GM12878 (cell line): ENCODE measurements at regions not wholly inside any gene's neighbourhood (a gene's known extent, or its start where the extent isn't known, plus 50 kb on each side); places are given as distances from the start of the nearest gene placed in this dataset.

Experiments used
- ATAC-seq: fragments of 200-7000 bp; cut with Tn5 transposase; 3 replicates; pipeline ENCODE4 v1.9.1; 2020; ENCODE audit warnings: mild to moderate bottlenecking, moderate library complexity
- BruUV-seq: library from RNA; stranded (reverse); fragments of 400-500 nt; replicated peaks from 2 replicates; lab custom pipeline; 2021; lab: Mats Ljungman, UMichigan
- CTCF ChIA-PET: fragments of 300-600 bp; sonication (Branson Sonifier 250); formaldehyde crosslinking; extraction: SDS; loops from one replicate; lab custom pipeline; 2021; ENCODE audit warnings: inconsistent platforms; lab: Yijun Ruan, JAX
- POLR2A ChIA-PET: fragments of 350-600 bp; formaldehyde crosslinking; extraction: SDS; loops from one replicate; lab custom pipeline; 2021; ENCODE audit warnings: inconsistent platforms; lab: Charles Lee
- RAD21 ChIA-PET: fragments of 300-600 bp; sonication (Branson Sonifier 250); formaldehyde crosslinking; loops from one replicate; lab custom pipeline; 2023; ENCODE audit warnings: antibody characterized with exemption; ENCODE audit not compliant: unreplicated experiment; lab: Charles Lee
- SMC1A ChIA-PET: fragments of 300-600 bp; sonication (Branson Sonifier 250); formaldehyde crosslinking; loops from one replicate; lab custom pipeline; 2023; ENCODE audit not compliant: unreplicated experiment, uncharacterized antibody; lab: Charles Lee
- DNase-seq: peaks from one replicate; pipeline ENCODE4 v3.0.0-alpha.2; 2011; ENCODE audit warnings: low read depth, low spot score
- FAIRE-seq: peaks from 3 replicates; lab custom pipeline; 2011; peaks lifted over from hg19 to GRCh38; lab: Jason Lieb, UNC
- H2AFZ ChIP-seq: 2 replicates; pipeline ENCODE4 v1.6.0; 2011; ENCODE audit warnings: low read depth, low read length, control low read depth; ENCODE audit not compliant: control insufficient read depth
- H3K27ac ChIP-seq: 2 replicates; pipeline ENCODE4 v1.5.1; 2011; ENCODE audit warnings: control low read depth; ENCODE audit not compliant: control insufficient read depth, insufficient read depth
- H3K27me3 ChIP-seq, 2 experiments: replicated peaks in 1 of 2; 2 replicates each; pipeline versions ENCODE4 v1.6.0 to v1.6.1; 2011; ENCODE audit warnings: low read length in 1 of 2; ENCODE audit not compliant: control insufficient read depth in 2 of 2, insufficient read depth in 2 of 2
- H3K36me3 ChIP-seq, 2 experiments: 2 replicates each; pipeline ENCODE4 v1.5.1; 2011; ENCODE audit warnings: low read length in 1 of 2; ENCODE audit not compliant: control insufficient read depth in 2 of 2, insufficient read depth in 2 of 2
- H3K4me1 ChIP-seq: 2 replicates; pipeline ENCODE4 v1.6.1; 2011; ENCODE audit warnings: mild to moderate bottlenecking, low read length, moderate library complexity, mixed read lengths; ENCODE audit not compliant: control insufficient read depth, insufficient read depth
- H3K4me2 ChIP-seq: 2 replicates; pipeline ENCODE4 v1.6.0; 2011; ENCODE audit warnings: control low read depth; ENCODE audit not compliant: control insufficient read depth, insufficient read depth
- H3K4me3 ChIP-seq: fragments of 200-600 bp; sonication (generic); 2 replicates; pipeline ENCODE4 v1.5.1; 2016
- H3K79me2 ChIP-seq: 2 replicates; pipeline ENCODE4 v1.6.0; 2011; ENCODE audit warnings: low read length; ENCODE audit not compliant: control insufficient read depth, insufficient read depth
- H3K9ac ChIP-seq: 2 replicates; pipeline ENCODE4 v1.8.0; 2011; ENCODE audit warnings: low read length, control low read depth, mixed read lengths; ENCODE audit not compliant: control insufficient read depth, insufficient read depth
- H3K9me3 ChIP-seq: replicated peaks from 3 replicates; pipeline ENCODE4 v1.5.1; 2011; ENCODE audit warnings: mild to moderate bottlenecking, low read length; ENCODE audit not compliant: control insufficient read depth, insufficient read depth
- H4K20me1 ChIP-seq: 2 replicates; pipeline ENCODE4 v1.6.0; 2011; ENCODE audit not compliant: control insufficient read depth, insufficient read depth
- ASH2L ChIP-seq: fragments of 300-600, 200-600 bp; sonication (generic); IDR thresholded peaks from 2 replicates; pipeline ENCODE4 v1.6.1; 2017; ENCODE audit warnings: low read depth, mild to moderate bottlenecking, borderline replicate concordance
- BCL11A ChIP-seq: IDR thresholded peaks from 2 replicates; pipeline ENCODE4 v1.6.1; 2011; ENCODE audit warnings: low read depth, low read length
- CHD4 ChIP-seq: fragments of 200-600 bp; sonication (generic); IDR thresholded peaks from 2 replicates; pipeline ENCODE4 v1.6.1; 2016; ENCODE audit warnings: mild to moderate bottlenecking
- GATAD2B ChIP-seq: fragments of 450-650 bp; conservative IDR thresholded peaks from 2 replicates; pipeline ENCODE4 v1.6.1; 2017; ENCODE audit warnings: low read depth, mild to moderate bottlenecking, moderate library complexity
- IKZF1 ChIP-seq: fragments of 450-650 bp; conservative IDR thresholded peaks from 2 replicates; pipeline ENCODE4 v1.6.1; 2017; ENCODE audit warnings: antibody characterized with exemption, mild to moderate bottlenecking
- KAT2A ChIP-seq: conservative IDR thresholded peaks from 2 replicates; pipeline ENCODE4 v1.6.1; 2011; ENCODE audit warnings: low read depth, low read length; ENCODE audit not compliant: control insufficient read depth
- MEF2A ChIP-seq: IDR thresholded peaks from 2 replicates; pipeline ENCODE4 v1.6.1; 2011; ENCODE audit warnings: low read depth, mild to moderate bottlenecking, low read length, moderate library complexity; ENCODE audit not compliant: insufficient read depth
- MYC ChIP-seq: IDR thresholded peaks from 2 replicates; pipeline ENCODE4 v1.6.1; 2011; ENCODE audit warnings: mild to moderate bottlenecking, low read length, moderate library complexity, inconsistent platforms; ENCODE audit not compliant: insufficient read depth, insufficient replicate concordance, insufficient read length, severe bottlenecking
- POU2F2 ChIP-seq: IDR thresholded peaks from 3 replicates; pipeline ENCODE4 v1.6.1; 2011; ENCODE audit warnings: low read depth, mild to moderate bottlenecking, low read length, borderline replicate concordance
- SREBF1 ChIP-seq: IDR thresholded peaks from 2 replicates; pipeline ENCODE4 v1.6.1; 2012; ENCODE audit warnings: mild to moderate bottlenecking, low read length
- YBX1 ChIP-seq: fragments of 450-650 bp; IDR thresholded peaks from 2 replicates; pipeline ENCODE4 v1.6.1; 2016; ENCODE audit warnings: antibody characterized with exemption
- ZBTB4 ChIP-seq: fragments of 450-650 bp; formaldehyde crosslinking; IDR thresholded peaks from 2 replicates; pipeline ENCODE4 v1.4.0; 2022; ENCODE audit warnings: mild to moderate bottlenecking, moderate library complexity
- ZNF622 ChIP-seq: fragments of 450-650 bp; IDR thresholded peaks from 2 replicates; pipeline ENCODE4 v1.6.1; 2017; ENCODE audit warnings: mild to moderate bottlenecking, inconsistent platforms
- WGBS: methylation state at CpG from one replicate; pipeline ENCODE4 v1.1.6; 2016; ENCODE audit warnings: low lambda C conversion rate; ENCODE audit not compliant: insufficient replicate concordance, insufficient coverage; ENCODE audit errors: missing lambda C conversion rate; 5-methylcytosine and 5-hydroxymethylcytosine counted together
- in situ Hi-C: fragments of 300-500 bp; cut with MboI; formaldehyde crosslinking; loops from 9 replicates; pipeline ENCODE4 v1.14.3; 2018; ENCODE audit warnings: mixed read lengths
- intact Hi-C: fragments of 100-400 bp; cut with micrococcal nuclease; formaldehyde crosslinking; loops from one replicate; pipeline ENCODE4 v1.14.2; 2022; ENCODE audit not compliant: unreplicated experiment
- TF ChIP-seq, protein P1 (sequence below): fragments of 450-650 bp; formaldehyde crosslinking; IDR thresholded peaks from 2 replicates; pipeline ENCODE4 v1.5.0; 2022; ENCODE audit warnings: mild to moderate bottlenecking, missing genetic modification characterization

DNA sequence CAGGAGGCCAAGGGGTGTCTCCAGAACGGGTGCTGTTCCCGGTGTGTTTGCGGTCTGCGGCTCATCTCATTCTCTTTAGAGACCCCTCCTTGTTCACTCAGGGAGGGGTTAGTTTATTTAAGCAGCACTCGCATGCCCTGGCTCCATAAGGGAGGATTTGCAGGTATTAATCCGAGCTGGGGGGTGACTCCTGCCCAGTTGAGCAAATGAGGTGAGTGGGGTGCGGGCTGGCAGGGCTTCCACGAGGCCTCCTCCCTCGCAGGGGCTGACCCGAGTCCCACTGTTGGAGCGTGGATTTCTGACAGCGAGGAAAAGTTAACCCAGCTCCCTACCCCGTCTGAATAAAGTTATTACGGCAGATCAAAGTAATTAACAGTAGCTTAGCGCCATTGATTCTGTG, 371.8 kb upstream of the SALL3 start (continued):
- no peak for TF ChIP-seq POU2F2
- TF ChIP-seq BCL11A = no peak

DNA sequence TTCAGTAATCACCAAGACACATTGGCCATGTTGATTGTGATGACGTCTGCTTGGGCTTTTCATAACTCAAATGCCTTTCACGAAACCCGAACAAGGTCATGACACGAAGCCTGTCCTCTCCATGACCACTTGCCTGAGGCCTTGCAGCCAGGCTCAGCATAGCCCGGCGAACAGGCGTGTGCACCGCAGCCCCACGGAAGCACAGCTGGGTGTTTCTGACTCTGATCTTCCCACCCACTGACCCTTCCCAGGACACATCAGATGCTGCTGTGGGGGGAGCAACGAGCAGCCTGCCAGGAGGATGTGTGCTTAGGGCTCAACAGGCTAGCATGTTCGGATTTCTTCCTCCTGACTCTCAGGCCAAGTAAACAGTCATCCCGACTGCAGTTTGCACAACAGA, 369.4 kb upstream of the SALL3 start:
- Histone ChIP-seq H3K9ac (no peak overlapping the region), H3K36me3 (no peaks in the 10 kb centered on the region), H4K20me1 (no peaks in the 10 kb centered on the region), H2AFZ (no peak overlapping the region), H3K9me3 (no peaks in the 10 kb centered on the region; the same call in 1 of the 3 replicates), H3K27me3 (no peaks in the 10 kb centered on the region), H3K79me2 (no peaks in the 10 kb centered on the region), H3K4me1 (no peaks in the 10 kb centered on the region), H3K4me3 (no peak overlapping the region), H3K27ac (no peak overlapping the region), H3K4me2 (no peak overlapping the region)
- no peak for ATAC-seq
- ChIA-PET SMC1A (no interaction called here), RAD21 (no interaction called here), CTCF (no interaction called here), POLR2A (no interaction called here)
- 48% methylated on average over 12 of the region's 12 CpGs for WGBS
- no TSS peak for BruUV-seq
- FAIRE-seq = no peak
- in situ Hi-C loops (no loop called here), intact Hi-C loops (no loop called here)
- TF ChIP-seq ZBTB4 (CRISPR knock-in tag) (no peak), KAT2A (no peak), IKZF1 (no peak), CHD4 (no peak), SREBF1 (no peak), MEF2A (no peak), MYC (no peak), GATAD2B (no peak), ZNF622 (no peak), YBX1 (no peak), ASH2L (no peak)
- TF ChIP-seq, protein P1, sequence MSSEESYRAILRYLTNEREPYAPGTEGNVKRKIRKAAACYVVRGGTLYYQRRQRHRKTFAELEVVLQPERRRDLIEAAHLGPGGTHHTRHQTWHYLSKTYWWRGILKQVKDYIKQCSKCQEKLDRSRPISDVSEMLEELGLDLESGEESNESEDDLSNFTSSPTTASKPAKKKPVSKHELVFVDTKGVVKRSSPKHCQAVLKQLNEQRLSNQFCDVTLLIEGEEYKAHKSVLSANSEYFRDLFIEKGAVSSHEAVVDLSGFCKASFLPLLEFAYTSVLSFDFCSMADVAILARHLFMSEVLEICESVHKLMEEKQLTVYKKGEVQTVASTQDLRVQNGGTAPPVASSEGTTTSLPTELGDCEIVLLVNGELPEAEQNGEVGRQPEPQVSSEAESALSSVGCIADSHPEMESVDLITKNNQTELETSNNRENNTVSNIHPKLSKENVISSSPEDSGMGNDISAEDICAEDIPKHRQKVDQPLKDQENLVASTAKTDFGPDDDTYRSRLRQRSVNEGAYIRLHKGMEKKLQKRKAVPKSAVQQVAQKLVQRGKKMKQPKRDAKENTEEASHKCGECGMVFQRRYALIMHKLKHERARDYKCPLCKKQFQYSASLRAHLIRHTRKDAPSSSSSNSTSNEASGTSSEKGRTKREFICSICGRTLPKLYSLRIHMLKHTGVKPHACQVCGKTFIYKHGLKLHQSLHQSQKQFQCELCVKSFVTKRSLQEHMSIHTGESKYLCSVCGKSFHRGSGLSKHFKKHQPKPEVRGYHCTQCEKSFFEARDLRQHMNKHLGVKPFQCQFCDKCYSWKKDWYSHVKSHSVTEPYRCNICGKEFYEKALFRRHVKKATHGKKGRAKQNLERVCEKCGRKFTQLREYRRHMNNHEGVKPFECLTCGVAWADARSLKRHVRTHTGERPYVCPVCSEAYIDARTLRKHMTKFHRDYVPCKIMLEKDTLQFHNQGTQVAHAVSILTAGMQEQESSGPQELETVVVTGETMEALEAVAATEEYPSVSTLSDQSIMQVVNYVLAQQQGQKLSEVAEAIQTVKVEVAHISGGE (CRISPR knock-in tag) = no peak
- DNase-seq = no peak
